OCI-LY1 (cell line): ENCODE measurements at regions not wholly inside any gene's neighbourhood (a gene's known extent, or its start where the extent isn't known, plus 50 kb on each side); places are given as distances from the start of the nearest gene placed in this dataset.

Source experiments
- H2AFZ ChIP-seq: fragments of 200-600 bp; sonication (generic), shearing (Covaris generic); 2 replicates; pipeline ENCODE4 v1.6.0; 2014; ENCODE audit warnings: antibody characterized with exemption, mild to moderate bottlenecking, low read length
- H3F3A ChIP-seq: fragments of 200-600 bp; sonication (generic), shearing (Covaris generic); 2 replicates; pipeline ENCODE4 v1.6.0; 2014; ENCODE audit warnings: mild to moderate bottlenecking, antibody characterized with exemption, low read length, moderate library complexity; ENCODE audit not compliant: insufficient read depth
- H3K27ac ChIP-seq: fragments of 200-600 bp; sonication (generic); 2 replicates; pipeline ENCODE4 v1.5.1; 2014; ENCODE audit warnings: low read length, mixed run types, mild to moderate bottlenecking, low read depth; ENCODE audit not compliant: poor library complexity, severe bottlenecking
- H3K27me3 ChIP-seq: fragments of 200-600 bp; sonication (generic); 2 replicates; pipeline ENCODE4 v1.6.0; 2014; ENCODE audit warnings: antibody characterized with exemption, mild to moderate bottlenecking, low read length, moderate library complexity; ENCODE audit not compliant: insufficient read depth
- H3K36me3 ChIP-seq: fragments of 200-600 bp; sonication (generic); 2 replicates; pipeline ENCODE4 v1.6.1; 2014; ENCODE audit warnings: mild to moderate bottlenecking, antibody characterized with exemption, low read length, moderate library complexity, mixed read lengths; ENCODE audit not compliant: insufficient read depth
- H3K4me1 ChIP-seq: fragments of 200-600 bp; sonication (generic); 2 replicates; pipeline ENCODE4 v1.5.1; 2014; ENCODE audit warnings: mild to moderate bottlenecking, low read length, moderate library complexity; ENCODE audit not compliant: insufficient read depth, severe bottlenecking
- H3K4me2 ChIP-seq: fragments of 200-600 bp; sonication (generic), shearing (Covaris generic); 2 replicates; pipeline ENCODE4 v1.6.1; 2014; ENCODE audit warnings: low read length
- H3K4me3 ChIP-seq: fragments of 200-600 bp; sonication (generic); 2 replicates; pipeline ENCODE4 v1.5.1; 2014; ENCODE audit warnings: low read length, low read depth, mild to moderate bottlenecking, mixed read lengths; ENCODE audit not compliant: poor library complexity, severe bottlenecking
- H3K79me2 ChIP-seq: fragments of 200-600 bp; shearing (Covaris generic); 2 replicates; pipeline ENCODE4 v1.6.1; 2016; ENCODE audit warnings: mixed run types, low read length, mixed read lengths; ENCODE audit not compliant: insufficient read depth
- H3K9ac ChIP-seq: fragments of 200-600 bp; sonication (generic), shearing (Covaris generic); 2 replicates; pipeline ENCODE4 v1.6.1; 2014; ENCODE audit warnings: mild to moderate bottlenecking, low read length, mixed read lengths
- H3K9me2 ChIP-seq: fragments of 200-600 bp; sonication (generic), shearing (Covaris generic); 2 replicates; pipeline ENCODE4 v1.6.1; 2014; ENCODE audit warnings: low read depth, mild to moderate bottlenecking, low read length, mixed read lengths
- H3K9me3 ChIP-seq: fragments of 200-600 bp; shearing (Covaris generic); 2 replicates; pipeline ENCODE4 v1.6.1; 2014; ENCODE audit warnings: low read length, mixed read lengths
- H4K20me1 ChIP-seq: fragments of 200-600 bp; sonication (generic), shearing (Covaris generic); 2 replicates; pipeline ENCODE4 v1.6.0; 2016; ENCODE audit warnings: mild to moderate bottlenecking, low read length; ENCODE audit not compliant: insufficient read depth
- EZH2 ChIP-seq: fragments of 200-600 bp; sonication (generic), shearing (Covaris generic); IDR thresholded peaks from 2 replicates; pipeline ENCODE4 v1.8.0; 2017; ENCODE audit warnings: borderline replicate concordance, mixed run types, mild to moderate bottlenecking, antibody characterized with exemption, low read length, moderate library complexity, mixed read lengths
- TF ChIP-seq, protein P1 (sequence below): fragments of 200-600 bp; sonication (generic), shearing (Covaris generic); IDR thresholded peaks from 2 replicates; pipeline ENCODE4 v1.5.1; 2017; ENCODE audit warnings: mild to moderate bottlenecking, antibody characterized with exemption, low read length, moderate library complexity, mixed read lengths

DNA sequence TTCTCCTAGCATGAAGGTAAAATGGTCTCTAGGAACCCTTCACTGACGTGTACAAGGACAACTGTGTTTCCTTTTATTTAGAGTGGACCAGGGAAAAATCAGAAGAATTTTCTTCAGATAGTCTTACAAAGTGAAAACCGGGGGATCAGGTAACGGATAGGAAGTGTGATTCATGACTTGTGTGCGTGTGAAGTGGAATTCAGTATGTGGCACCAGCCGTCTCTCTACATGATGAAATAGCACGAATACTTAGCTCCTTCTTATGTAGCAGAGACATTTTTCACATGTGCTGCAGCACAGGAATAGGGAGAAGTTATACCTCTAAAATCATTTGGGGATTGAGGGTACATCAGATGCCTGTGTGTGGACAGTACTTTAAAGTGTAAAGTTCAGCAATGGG is 159.2 kb downstream of the MEX3B start:
- Histone ChIP-seq H3K4me1 (no peaks in the 10 kb centered on the region), H3K9me2 (no peaks in the 10 kb centered on the region), H4K20me1 (no peaks in the 10 kb centered on the region), H3K9me3 (no peaks in the 10 kb centered on the region), H3K79me2 (no peaks in the 10 kb centered on the region), H3K36me3 (no peaks in the 10 kb centered on the region), H3K27ac (no peak overlapping the region), H3K4me2 (no peak overlapping the region), H3F3A (no peaks in the 10 kb centered on the region), H3K9ac (no peak overlapping the region), H3K4me3 (no peak overlapping the region), H2AFZ (no peak overlapping the region), H3K27me3 (no peaks in the 10 kb centered on the region)
- TF ChIP-seq, protein P1, sequence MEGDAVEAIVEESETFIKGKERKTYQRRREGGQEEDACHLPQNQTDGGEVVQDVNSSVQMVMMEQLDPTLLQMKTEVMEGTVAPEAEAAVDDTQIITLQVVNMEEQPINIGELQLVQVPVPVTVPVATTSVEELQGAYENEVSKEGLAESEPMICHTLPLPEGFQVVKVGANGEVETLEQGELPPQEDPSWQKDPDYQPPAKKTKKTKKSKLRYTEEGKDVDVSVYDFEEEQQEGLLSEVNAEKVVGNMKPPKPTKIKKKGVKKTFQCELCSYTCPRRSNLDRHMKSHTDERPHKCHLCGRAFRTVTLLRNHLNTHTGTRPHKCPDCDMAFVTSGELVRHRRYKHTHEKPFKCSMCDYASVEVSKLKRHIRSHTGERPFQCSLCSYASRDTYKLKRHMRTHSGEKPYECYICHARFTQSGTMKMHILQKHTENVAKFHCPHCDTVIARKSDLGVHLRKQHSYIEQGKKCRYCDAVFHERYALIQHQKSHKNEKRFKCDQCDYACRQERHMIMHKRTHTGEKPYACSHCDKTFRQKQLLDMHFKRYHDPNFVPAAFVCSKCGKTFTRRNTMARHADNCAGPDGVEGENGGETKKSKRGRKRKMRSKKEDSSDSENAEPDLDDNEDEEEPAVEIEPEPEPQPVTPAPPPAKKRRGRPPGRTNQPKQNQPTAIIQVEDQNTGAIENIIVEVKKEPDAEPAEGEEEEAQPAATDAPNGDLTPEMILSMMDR: no peak
- TF ChIP-seq EZH2: no peak

DNA sequence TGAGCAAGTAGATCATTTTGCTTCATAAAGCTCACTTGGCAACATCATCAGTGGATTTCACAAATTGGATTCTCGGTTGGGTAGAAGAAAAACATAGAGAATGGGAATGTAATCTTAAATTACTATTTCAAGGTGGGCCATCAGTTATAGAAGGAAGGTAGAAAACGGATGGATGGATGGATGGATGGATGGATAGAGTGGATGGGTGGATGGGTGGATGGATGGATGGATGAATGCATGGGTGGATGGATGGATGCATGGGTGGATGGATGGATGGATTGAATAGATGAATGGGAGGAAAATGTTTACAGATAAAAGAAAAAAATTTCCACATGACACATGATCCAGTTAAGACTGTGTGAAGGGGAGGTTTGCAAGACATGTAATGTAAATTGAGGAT is 159.7 kb downstream of the MEX3B start:
- no peaks in the 10 kb centered on the region for H3K4me1 ChIP-seq
- no peaks in the 10 kb centered on the region for H4K20me1 ChIP-seq
- no peak overlapping the region for H2AFZ ChIP-seq
- H3F3A ChIP-seq: no peaks in the 10 kb centered on the region
- H3K4me3 ChIP-seq: no peak overlapping the region
- no peaks in the 10 kb centered on the region for H3K9me3 ChIP-seq
- no peak overlapping the region for H3K27ac ChIP-seq
- no peaks in the 10 kb centered on the region for H3K79me2 ChIP-seq
- H3K9ac ChIP-seq: no peak overlapping the region
- H3K36me3 ChIP-seq: no peaks in the 10 kb centered on the region
- TF ChIP-seq, protein P1: no peak
- TF ChIP-seq EZH2: no peak
- no peaks in the 10 kb centered on the region for H3K9me2 ChIP-seq
- H3K27me3 ChIP-seq: no peaks in the 10 kb centered on the region
- no peak overlapping the region for H3K4me2 ChIP-seq

DNA sequence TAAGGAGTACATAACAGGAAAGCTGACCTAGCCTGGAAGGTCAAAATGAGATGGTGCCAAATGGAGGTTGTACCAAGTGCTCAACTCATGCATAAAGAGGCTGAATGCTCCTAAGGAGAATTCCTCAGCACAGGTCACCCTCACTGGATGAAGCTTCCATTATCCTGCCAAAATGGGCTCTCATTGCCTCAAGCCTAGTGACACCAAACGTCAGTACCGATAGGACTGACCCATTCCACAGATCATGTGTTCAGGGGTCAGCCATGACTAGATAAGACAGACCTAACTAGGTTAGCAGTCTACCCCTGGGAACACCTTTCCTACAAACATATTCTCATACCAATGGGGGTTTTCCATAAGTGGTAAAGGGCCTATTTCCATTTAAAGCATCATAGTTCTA is 160.7 kb downstream of the MEX3B start:
- Histone ChIP-seq H3K36me3 (no peaks in the 10 kb centered on the region), H3K9ac (no peak overlapping the region), H3K27ac (no peak overlapping the region), H3K79me2 (no peaks in the 10 kb centered on the region), H3K9me3 (no peaks in the 10 kb centered on the region), H4K20me1 (no peaks in the 10 kb centered on the region), H3K27me3 (no peaks in the 10 kb centered on the region), H3K4me3 (no peak overlapping the region), H3K4me2 (no peak overlapping the region), H2AFZ (no peak overlapping the region), H3K4me1 (peaks cover 6% of the 10 kb centered on the region), H3F3A (no peaks in the 10 kb centered on the region), H3K9me2 (no peaks in the 10 kb centered on the region)
- TF ChIP-seq EZH2: no peak
- TF ChIP-seq, protein P1: no peak
